HL-60/S4 treated with retinoic acid at 250 ng/mL for 4 days and 3 days (cell line): ENCODE measurements at regions not wholly inside any gene's neighbourhood (a gene's known extent, or its start where the extent isn't known, plus 50 kb on each side); places are given as distances from the start of the nearest gene placed in this dataset.
"Not testable (repeated sequence)": the region's sequence is repeated elsewhere in the genome, so short reads cannot be mapped to it uniquely, and the experiment has no call there.

ENCODE experiments used
- in situ Hi-C: fragments of 300-500 bp; cut with MboI; formaldehyde crosslinking; loops from 2 replicates; pipeline ENCODE4 v1.7.0; 2022; ENCODE audit warnings: low sequenced_read_pairs

DNA sequence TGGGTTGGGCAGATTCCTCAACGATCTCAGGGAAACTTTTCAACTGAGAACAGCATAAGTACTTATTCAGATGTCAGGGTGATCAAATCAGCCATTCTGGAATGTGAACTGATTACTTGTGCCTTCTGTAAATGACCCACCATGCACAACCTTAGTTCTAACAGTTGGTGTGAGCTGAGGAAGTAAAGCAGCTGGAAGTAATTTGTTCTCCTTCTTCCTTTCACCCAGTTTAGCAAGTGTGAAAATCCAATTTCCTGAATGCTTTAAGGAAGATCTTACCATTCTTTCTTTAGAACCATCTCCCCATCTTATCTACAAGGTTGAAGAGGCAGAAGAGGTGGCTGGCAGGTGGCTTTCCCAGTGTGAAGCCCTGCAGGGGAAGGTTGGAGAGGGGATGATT, 781.6 kb downstream of the ETS1 start:
- in situ Hi-C loops: no loop called here

DNA sequence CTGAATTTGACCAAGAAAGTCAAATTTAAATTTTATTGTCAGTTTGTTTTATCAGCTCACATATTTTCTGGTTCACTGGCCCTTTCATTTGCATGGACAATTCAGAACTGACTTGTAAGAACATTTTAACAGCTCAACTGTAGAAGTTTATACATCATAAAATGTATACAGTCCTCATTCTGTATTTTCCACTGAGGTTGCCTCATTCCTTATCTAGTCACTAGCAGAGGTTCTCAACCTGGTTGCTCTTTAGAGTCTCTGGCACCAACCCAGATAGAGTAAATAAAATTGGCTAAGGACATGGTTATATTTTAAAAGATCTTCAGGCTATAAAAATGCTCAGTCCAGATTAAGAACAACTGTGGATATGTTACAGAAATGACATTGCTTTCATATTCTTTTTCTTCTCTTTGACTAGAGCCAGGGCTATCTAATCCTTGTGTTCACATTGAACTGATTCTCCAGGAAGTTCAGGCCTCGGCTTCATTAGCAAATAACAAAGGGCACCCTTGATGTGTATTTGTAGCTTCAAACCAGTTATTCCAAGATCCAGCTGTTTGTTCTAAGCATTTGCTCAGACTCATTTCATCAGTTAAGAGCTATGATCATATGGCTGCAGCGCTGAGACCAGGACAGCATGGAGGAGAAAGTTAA, 782.5 kb downstream of the ETS1 start:
- in situ Hi-C loops: no loop called here

DNA sequence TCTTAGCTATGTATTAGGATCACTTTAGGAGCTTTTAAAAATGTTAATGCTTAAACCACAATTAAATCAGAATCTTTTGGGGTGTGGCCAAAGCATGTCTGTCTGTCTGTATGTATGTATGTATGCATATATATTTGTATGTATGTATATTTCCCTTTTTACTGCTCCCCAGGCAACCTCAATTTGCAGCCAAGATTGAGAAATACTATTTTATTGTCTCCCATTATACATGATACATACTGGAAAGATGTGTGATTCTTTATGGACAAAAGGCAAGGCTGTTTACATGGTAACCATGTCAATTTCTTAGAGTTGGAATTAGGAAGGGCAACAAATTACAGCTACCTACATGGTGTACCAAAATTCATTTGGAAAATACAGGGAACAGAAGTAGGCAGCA, 783.6 kb downstream of the ETS1 start:
- in situ Hi-C loops: no loop called here

DNA sequence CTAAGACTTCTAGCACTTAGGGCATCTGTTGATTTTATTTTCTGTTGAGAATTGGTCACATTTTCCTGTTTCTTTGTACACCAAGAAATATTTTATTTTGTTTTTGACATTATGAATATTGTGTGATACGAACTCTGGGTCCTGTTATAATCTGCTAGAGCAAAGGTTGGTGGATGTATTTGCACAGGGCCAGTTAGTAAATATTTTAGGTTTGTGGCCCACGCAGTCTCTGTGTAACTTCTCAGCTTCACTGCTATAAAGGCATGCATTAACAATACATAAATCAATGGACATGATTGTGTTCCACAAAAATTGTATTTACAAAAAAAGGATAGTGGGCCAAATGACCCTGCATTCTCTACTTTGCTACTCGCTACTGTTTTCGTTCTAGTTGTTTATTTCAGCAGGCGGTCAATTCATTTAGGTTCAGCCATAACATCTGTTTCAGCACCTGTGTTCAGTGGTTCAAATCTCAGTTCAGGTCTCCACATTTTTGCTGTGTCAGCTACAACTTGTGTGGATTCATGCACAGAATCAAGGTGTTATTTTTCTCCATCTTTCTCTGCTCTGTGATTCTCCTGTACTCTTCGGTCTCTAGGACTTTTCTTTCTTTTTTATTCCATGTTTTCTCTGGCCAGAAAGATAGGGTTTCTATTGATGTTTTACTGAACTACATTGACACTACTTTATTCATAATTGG, 786.2 kb downstream of the ETS1 start:
- in situ Hi-C loops: no loop called here

DNA sequence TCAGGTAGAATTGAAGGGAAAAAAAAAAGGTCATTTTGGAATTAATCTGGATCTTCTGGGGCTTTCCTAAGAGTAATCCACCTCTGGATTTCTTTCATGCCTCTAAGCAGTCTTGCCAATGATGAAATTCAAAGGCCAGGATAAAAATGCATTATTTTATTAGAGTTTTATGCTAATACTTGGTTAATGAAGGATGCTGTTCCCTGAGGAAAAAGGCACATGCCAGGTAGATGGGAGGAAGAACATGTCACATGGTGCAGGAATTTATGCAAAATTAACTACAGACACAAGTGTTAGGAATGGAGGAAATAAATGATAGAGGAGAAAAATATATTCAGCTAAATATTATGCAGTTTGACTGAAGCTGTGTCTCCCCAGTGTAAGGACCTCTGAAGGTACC, 792.0 kb downstream of the ETS1 start:
- in situ Hi-C loops: no loop called here

DNA sequence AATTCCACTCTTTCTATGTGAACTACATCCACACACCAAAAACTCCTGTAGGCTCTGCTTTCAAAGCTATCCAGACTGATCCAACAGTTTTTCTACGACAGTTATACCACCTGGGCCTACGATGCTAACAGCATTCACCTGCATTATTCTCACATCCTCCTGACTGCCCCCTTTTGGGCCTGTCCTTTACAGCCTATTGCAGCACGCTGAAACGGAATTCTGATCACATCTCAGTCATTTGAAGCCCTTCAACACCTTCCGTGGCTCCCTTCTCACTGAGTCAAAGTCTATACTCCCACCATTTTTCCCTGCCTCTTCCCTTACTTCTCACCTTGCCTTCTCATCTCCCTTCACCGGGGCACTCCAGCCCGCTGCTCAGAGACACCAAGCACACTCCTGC, 791.3 kb upstream of the KIRREL3 start:
- in situ Hi-C loops: no loop called here

DNA sequence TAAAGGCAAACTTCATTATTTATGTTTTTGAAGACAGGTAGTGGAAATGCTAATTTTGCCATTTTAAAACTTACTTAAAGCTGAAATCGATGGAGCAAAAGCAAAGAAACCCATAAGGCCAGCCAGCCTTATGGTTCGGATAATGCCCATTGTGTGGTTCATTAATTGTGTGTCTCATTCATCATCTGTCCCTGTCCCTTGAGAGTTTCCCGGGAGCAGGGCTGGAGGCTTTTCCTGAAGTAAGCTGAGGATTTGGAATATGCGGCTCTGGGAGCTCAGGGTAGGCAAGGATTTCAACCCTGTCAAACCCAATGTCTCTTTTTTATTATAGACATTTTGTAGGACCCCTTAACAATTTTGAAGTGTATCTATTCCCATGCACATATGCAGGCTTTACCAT, 790.0 kb upstream of the KIRREL3 start:
- in situ Hi-C loops: no loop called here

DNA sequence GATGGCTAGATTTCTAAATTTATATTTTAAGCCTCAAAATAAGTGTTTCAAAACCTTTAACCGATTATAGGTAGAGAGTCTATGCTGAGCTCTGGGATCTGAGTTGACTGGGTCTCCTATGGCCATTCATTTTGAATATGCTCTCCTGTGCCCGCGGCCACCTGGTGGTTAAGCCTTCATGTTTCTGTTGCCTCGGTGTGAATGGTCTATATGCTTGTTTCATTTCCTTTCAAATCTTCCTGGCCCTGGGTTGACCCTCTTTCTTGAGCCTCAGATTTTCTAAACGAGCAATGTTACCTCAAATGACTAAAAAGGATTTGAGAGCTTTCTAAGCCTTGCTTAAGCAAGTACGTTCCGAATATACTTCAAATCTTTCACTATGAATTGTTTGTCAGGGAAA, 789.4 kb upstream of the KIRREL3 start:
- in situ Hi-C loops: no loop called here

DNA sequence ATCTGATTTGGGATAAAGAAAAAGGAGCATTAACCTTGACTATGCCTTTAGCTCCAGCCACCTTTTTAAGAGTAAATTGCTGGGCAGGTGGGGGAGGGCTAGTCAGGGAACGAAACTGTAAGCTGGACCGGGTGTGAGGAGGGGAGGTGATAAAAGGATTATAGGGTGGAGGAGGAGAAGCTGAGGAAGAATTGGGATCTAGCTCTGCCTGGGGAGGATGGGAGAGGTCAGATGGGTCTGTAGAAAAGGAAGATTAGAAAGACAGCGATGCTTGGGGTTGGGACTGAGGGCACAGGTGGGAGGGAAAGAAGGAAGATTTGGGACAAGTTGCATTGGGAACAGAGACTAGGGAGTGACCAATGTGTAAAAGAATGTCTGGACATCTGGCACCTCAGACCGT, 772.4 kb upstream of the KIRREL3 start:
- in situ Hi-C loops: not testable (repeated sequence)

DNA sequence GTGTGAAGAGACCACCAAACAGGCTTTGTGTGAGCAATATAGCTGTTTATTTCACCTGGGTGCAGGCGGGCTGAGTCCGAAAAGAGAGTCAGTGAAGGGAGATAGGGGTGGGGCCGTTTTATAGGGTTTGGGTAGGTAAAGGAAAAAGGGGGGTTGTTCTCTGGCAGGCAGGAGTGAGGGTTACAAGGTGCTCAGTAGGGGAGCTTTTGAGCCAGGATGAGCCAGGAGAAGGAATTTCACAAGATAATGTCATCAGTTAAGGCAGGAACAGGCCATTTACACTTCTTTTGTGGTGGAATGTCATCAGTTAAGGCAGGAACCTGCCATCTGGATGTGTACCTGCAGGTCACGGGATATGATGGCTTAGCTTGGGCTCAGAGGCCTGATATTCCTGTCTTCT, 768.4 kb upstream of the KIRREL3 start:
- in situ Hi-C loops: not testable (repeated sequence)

DNA sequence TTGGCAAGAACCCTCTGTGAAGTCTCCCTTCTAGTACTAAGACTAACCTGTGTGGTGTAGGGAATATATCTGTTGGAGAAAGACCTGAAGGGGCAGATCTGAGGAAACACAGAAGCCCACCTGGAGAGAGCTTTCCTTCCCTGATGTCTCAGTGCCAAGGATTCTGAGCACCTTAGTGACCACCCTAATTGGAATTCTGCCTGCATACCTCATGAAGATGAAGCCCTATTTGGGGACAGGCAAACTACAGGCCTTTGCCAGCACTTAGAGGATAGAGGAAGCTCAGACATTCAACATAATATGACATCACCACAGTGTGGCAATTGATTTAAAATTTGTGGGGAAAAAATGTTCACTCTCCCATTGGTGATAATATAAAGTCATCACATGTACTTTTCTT, 766.2 kb upstream of the KIRREL3 start:
- in situ Hi-C loops: no loop called here

DNA sequence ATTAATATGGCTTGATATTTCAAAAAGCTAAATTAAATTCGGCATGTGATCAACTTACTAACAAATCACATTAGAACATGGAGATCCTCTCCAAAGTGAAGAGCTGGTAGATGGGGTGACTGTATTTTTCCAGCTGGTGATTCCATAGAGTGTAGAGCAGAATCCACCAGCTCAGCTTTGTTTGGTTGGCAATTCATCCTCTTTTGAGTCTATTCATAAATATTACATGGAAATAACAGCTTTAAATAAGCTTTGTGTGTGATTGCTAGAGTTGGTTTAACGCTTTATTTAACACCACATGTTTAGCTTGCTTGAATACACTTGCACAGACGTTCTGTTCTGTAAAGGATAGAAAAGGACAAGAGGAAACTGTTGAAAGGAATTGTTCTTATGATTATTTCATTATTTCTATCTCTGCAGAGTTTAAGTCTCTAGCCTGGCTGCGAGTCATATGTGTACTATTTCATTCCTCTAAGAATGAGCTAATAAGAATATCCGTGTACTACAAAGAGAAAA, 738.3 kb upstream of the KIRREL3 start:
- in situ Hi-C loops: no loop called here

DNA sequence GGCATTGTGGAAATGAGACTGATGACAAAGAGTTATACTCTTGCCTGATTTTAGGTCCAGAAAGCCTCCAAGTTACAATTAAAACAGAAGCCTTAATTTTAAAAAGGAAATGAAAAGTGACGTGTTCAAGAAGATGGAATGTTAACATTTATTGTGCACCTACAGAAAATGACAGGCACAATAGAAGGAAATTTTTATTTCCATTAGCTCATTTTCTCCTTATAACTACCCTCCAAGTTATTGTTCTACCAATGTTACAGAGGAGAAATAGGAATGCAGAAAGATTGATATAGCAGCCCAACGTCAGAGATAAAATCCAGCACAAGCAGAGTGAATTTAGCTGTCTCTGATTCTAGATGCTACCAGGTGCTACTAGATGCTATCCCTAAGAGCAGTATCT, 736.9 kb upstream of the KIRREL3 start:
- in situ Hi-C loops: no loop called here

DNA sequence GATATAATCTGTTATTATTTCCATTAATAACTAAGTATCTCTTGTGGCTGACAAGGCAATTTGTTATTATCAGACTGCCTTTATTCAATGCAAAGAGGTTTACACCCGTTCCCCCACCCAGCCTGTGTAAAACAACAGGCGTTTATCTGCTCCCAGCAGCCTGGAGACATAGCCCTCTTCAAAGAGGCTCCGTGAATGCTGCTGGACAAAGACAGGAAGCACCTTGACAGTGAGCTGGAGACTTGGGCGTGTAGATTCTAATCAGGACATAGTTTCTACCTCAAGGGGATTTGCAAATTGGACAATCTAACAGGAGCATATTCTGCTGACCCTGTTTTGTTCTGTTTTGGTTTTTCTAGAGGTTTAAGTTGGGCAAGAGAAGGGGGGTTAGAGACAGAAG, 733.0 kb upstream of the KIRREL3 start:
- in situ Hi-C loops: no loop called here

DNA sequence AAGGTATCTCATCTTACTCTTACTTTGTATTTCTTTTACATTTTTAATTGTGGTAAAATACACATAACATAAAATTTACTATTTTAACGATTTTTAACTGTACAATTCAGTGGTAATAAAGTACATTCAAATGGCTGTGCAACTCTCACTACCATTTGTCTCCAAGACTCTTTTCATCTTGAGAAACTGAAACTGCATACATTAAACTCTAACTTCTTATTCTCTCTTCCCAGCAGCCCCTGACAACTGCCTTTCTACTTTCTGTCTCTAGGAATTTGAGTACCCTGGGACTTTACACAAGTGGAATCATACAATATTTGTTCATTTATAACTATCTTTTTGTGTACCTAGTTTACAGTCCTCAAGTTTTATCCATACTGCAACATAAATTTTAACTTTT, 725.8 kb upstream of the KIRREL3 start:
- in situ Hi-C loops: no loop called here

DNA sequence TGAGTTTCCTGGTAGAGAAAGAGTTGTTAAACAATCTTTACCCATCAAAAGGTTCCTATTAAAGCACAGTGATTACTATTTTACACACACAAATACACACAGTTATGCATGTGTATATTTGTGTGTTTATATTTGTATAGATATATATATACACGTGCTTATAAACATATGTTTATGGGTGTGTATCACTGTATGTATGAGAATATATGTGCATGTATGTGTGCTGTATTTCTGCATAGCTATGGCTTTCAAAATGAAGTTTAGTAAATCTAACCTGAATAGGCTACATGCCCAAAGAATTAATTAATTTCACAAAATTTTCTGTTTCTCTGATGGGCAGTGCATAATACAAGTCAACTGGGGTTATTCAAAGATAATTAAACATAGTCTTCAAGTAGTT, 723.1 kb upstream of the KIRREL3 start:
- in situ Hi-C loops: no loop called here

DNA sequence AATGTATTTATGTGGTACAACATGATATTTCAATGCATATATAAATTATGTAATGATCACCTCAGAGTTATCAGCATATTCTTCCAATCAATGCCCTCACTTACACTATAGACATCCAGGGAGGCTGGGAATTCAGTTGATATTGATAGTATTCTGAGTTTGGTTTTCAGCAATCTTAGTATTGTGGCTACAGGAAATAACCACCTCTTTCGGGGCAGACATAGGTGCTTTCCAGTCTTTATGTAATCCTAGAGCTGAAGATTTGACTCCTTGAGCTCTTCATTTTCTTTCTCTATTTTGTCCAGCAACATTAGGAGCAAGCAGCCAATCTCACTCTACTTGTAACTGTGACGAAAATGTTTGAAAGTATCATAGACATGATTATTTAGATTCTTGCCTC, 712.7 kb upstream of the KIRREL3 start:
- in situ Hi-C loops: no loop called here

DNA sequence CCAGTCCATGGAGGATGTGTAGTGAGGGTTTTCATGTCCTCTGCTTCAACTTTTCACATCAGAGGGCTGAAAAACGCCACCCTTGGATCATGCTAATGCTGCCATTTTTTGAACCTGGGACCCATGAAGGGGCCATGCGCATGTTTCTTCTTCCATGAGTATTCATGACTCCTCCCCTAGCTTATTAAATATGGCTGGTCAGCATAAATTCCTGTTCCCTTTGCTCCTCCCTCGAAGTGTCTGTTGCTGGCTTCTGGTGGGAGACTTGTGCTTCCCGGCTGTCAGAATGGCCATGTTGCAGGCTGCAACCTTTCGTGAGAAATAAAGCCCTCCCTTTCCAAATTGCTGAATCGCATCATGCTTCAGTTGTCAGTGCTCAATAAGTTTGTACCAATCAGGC, 711.2 kb upstream of the KIRREL3 start:
- in situ Hi-C loops: no loop called here

DNA sequence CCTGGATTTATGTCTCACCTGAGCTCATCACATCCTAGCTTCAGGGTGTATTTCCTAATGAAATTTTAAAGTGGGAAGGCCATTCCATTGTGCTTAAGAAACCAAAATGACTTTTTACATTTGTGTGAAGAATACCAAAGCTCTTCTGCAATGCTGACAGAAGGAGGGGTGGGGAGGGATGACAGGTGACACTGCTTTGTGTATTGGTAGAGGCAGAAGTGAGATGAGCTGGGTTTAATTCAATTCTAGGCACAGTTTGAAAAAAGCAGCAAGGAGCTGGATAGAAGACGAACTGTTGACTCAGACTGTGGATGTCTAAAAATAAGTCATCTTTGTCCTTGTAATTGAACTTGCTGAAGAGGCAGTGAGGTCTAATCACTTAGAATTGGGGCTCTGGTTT, 710.3 kb upstream of the KIRREL3 start:
- in situ Hi-C loops: no loop called here

DNA sequence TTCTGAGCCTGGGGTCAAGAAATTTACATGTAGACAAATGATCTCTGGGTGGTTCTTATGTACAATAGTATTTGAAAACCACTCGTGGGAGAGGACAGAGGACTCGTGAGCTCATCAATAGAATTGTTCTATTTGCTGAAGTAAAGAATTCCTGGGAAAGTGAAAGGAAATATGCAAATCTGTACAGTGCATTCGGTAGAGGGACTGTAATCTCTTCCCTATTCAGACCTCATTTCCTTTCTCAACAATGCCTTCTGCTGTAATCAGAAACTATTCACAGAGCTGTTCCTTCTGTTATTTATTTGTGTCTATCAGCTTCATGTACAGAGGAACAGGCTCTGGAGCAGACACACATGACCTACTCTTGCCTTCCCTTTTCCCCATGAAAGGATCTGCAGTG, 709.4 kb upstream of the KIRREL3 start:
- in situ Hi-C loops: no loop called here

DNA sequence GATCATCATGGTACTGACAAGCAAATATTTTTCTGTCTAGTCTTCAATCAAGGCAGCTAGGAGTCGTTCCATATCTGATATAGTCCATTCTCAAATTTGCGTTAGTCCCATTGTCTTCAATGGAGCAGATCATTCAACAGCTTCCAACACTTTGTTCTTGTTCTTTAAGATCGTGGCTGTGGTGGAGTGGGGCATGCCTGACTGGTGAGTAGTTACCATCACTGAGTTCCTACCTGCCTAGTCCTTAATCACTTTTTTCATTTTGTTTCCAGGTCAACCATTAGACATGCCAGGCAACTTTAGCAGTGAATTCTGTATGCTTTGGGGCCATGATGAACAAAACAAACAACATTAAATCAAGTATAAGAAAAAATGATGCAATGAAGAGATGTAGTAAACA, 693.1 kb upstream of the KIRREL3 start:
- in situ Hi-C loops: no loop called here

DNA sequence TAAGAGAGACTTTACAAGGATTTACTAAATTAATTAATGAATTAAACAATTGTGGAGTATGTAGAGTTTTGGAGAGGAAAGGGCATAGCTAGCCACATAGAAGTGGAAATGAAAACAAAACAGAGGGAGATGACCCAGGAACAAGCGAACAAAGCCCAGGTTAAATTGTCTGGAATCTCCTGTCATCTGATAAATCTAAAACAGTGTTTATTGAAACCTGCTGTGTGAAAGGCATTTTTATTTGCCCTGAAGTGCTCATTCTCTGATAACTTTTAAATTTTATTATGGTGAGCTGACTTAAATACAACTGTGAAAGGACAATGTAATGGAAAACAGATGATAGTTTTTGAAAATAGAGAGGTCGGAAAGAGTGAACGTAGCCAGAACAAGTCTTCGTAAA, 682.8 kb upstream of the KIRREL3 start:
- in situ Hi-C loops: no loop called here
